Progenitor cell of endocrine pancreas (in vitro differentiated cells): ENCODE measurements at regions not wholly inside any gene's neighbourhood (a gene's known extent, or its start where the extent isn't known, plus 50 kb on each side); places are given as distances from the start of the nearest gene placed in this dataset.

Experiments used
- DNase-seq: peaks from one replicate; pipeline ENCODE4 v3.0.0; 2021; ENCODE audit warnings: low spot score; ENCODE audit not compliant: unreplicated experiment
- H3K27ac Mint-ChIP-seq: 2 replicates; pipeline ENCODE4 v1.8.0; 2021; ENCODE audit warnings: mild to moderate bottlenecking, moderate library complexity, mixed read lengths
- H3K27me3 Mint-ChIP-seq: 2 replicates; pipeline ENCODE4 v1.8.0; 2021; ENCODE audit warnings: mixed read lengths
- H3K36me3 Mint-ChIP-seq: 2 replicates; pipeline ENCODE4 v1.8.0; 2022; ENCODE audit warnings: mixed read lengths; ENCODE audit not compliant: insufficient read depth
- H3K4me1 Mint-ChIP-seq: 2 replicates; pipeline ENCODE4 v1.8.0; 2021; ENCODE audit warnings: low read depth, mixed read lengths
- H3K4me3 Mint-ChIP-seq: 2 replicates; pipeline ENCODE4 v1.8.0; 2021; ENCODE audit warnings: low read depth, mild to moderate bottlenecking, moderate library complexity, mixed read lengths
- H3K9me3 Mint-ChIP-seq: 2 replicates; pipeline ENCODE4 v1.8.0; 2021; ENCODE audit warnings: low read depth, mixed read lengths
- CTCF ChIP-seq: fragments of 200-600 bp; sonication (generic); IDR thresholded peaks from one replicate; pipeline ENCODE4 v1.5.0; 2021; ENCODE audit warnings: antibody characterized with exemption, mild to moderate bottlenecking; ENCODE audit not compliant: unreplicated experiment

GRCh38 chr6:44012078-44012493 is 115.2 kb downstream of the MRPL14 start:
- TF ChIP-seq CTCF, result no peak
- H3K27ac Mint-ChIP-seq, result peak overlapping the region; percentile 15
- H3K36me3 Mint-ChIP-seq, result no peaks in the 10 kb centered on the region
- H3K4me1 Mint-ChIP-seq, result no peaks in the 10 kb centered on the region
- no peak overlapping the region for H3K4me3 Mint-ChIP-seq
- H3K9me3 Mint-ChIP-seq, result no peaks in the 10 kb centered on the region
- DNase-seq, result no peak
- peaks cover 19% of the 10 kb centered on the region for H3K27me3 Mint-ChIP-seq

GRCh38 chr6:44011350-44011920 is 115.8 kb downstream of the MRPL14 start:
- no peak overlapping the region for H3K27ac Mint-ChIP-seq
- no peak for DNase-seq
- H3K4me3 Mint-ChIP-seq, result no peak overlapping the region
- no peaks in the 10 kb centered on the region for H3K36me3 Mint-ChIP-seq
- TF ChIP-seq CTCF, result no peak
- H3K4me1 Mint-ChIP-seq, result no peaks in the 10 kb centered on the region
- H3K9me3 Mint-ChIP-seq, result no peaks in the 10 kb centered on the region
- H3K27me3 Mint-ChIP-seq, result peaks cover 21% of the 10 kb centered on the region

- Mint-ChIP-seq H3K4me3 (no peak overlapping the region), H3K4me1 (no peaks in the 10 kb centered on the region), H3K36me3 (no peaks in the 10 kb centered on the region), H3K27ac (no peak overlapping the region), H3K9me3 (no peaks in the 10 kb centered on the region), H3K27me3 (peaks cover 24% of the 10 kb centered on the region)
- TF ChIP-seq CTCF, result no peak
- no peak for DNase-seq
Observed at GRCh38 chr6:44010411-44011349, 116.6 kb downstream of the MRPL14 start.

- Mint-ChIP-seq H3K4me1 (peaks cover 4% of the 10 kb centered on the region), H3K9me3 (no peaks in the 10 kb centered on the region), H3K27ac (no peak overlapping the region), H3K4me3 (no peak overlapping the region), H3K27me3 (peaks cover 30% of the 10 kb centered on the region), H3K36me3 (no peaks in the 10 kb centered on the region)
- no peak for TF ChIP-seq CTCF
- DNase-seq, result no peak
Observed at GRCh38 chr6:44009425-44010321, 117.6 kb downstream of the MRPL14 start.

- Mint-ChIP-seq H3K9me3 (no peaks in the 10 kb centered on the region), H3K36me3 (no peaks in the 10 kb centered on the region), H3K4me3 (no peak overlapping the region), H3K4me1 (peaks cover 4% of the 10 kb centered on the region), H3K27ac (no peak overlapping the region), H3K27me3 (peaks cover 35% of the 10 kb centered on the region)
- TF ChIP-seq CTCF, result no peak
- no peak for DNase-seq
Observed at GRCh38 chr6:44008821-44009370, 118.4 kb downstream of the MRPL14 start.
